ENCODE measurements at regions not wholly inside any gene's neighbourhood (a gene's known extent, or its start where the extent isn't known, plus 50 kb on each side); places are given as distances from the start of the nearest gene placed in this dataset.

- peaks cover 45% of the 10 kb centered on the region for H3K27me3 ChIP-seq (ENCODE audit: low read length)
- H4K20me1 ChIP-seq (ENCODE audit: low read length) = no peaks in the 10 kb centered on the region
- no peak for TF ChIP-seq EZH2phosphoT487 (IDR thresholded peaks at IDR 0.05; ENCODE audit: borderline replicate concordance, low read length)
- no peak for TF ChIP-seq CTCF (conservative IDR thresholded peaks at IDR 0.05; ENCODE audit: low read depth, low read length)
- no peak for TF ChIP-seq EZH2 (IDR thresholded peaks at IDR 0.05; ENCODE audit: low read length, unreplicated experiment)
- H3K4me1 ChIP-seq (ENCODE audit: insufficient read depth, low read length) = no peaks in the 10 kb centered on the region
- H3K9ac ChIP-seq (ENCODE audit: low read length) = no peak overlapping the region
- intact Hi-C loops (cut with micrococcal nuclease) = no loop called here
- peaks cover 5% of the 10 kb centered on the region; the same call in 1 of the 2 replicates for H3K9me3 ChIP-seq (ENCODE audit: low read length)
- no peaks in the 10 kb centered on the region for H3K9me2 ChIP-seq (replicated peaks; ENCODE audit: low read length)
- no peak overlapping the region for H2AFZ ChIP-seq (ENCODE audit: low read length)
- CTCF ChIA-PET = no interaction called here
- H3K4me2 ChIP-seq (ENCODE audit: low read length) = no peak overlapping the region
- H3K27ac ChIP-seq (ENCODE audit: low read length) = no peak overlapping the region
- H3K36me3 ChIP-seq (ENCODE audit: low read depth, low read length) = no peaks in the 10 kb centered on the region
- DNase-seq = no peak
- H3F3A ChIP-seq (ENCODE audit: low read length, unreplicated experiment) = no peaks in the 10 kb centered on the region
- H3K79me2 ChIP-seq (ENCODE audit: low read length) = no peaks in the 10 kb centered on the region
- H3K4me3 ChIP-seq (ENCODE audit: low read length) = no peak overlapping the region
- no peak for ATAC-seq
- BruUV-seq (replicated peaks) = no TSS peak
- POLR2A ChIA-PET (ENCODE audit: unreplicated experiment) = no interaction called here
Measured at GRCh38 chr14:45867046-45867894, 614.3 kb upstream of the MIS18BP1 start.

GRCh38 chr14:45838597-45838996 lies 585.6 kb upstream of the MIS18BP1 start:
- Histone ChIP-seq H3K4me3 (ENCODE audit: low read length) (no peak overlapping the region), H3K4me2 (ENCODE audit: low read length) (no peak overlapping the region), H3K36me3 (ENCODE audit: low read depth, low read length) (no peaks in the 10 kb centered on the region), H3K9ac (ENCODE audit: low read length) (no peak overlapping the region), H3F3A (ENCODE audit: low read length, unreplicated experiment) (no peaks in the 10 kb centered on the region), H3K27ac (ENCODE audit: low read length) (no peak overlapping the region), H3K9me2 (replicated peaks; ENCODE audit: low read length) (no peaks in the 10 kb centered on the region), H3K4me1 (ENCODE audit: insufficient read depth, low read length) (no peaks in the 10 kb centered on the region), H2AFZ (ENCODE audit: low read length) (no peak overlapping the region), H3K9me3 (ENCODE audit: low read length) (no peaks in the 10 kb centered on the region), H3K27me3 (ENCODE audit: low read length) (peaks cover 55% of the 10 kb centered on the region), H4K20me1 (ENCODE audit: low read length) (no peaks in the 10 kb centered on the region), H3K79me2 (ENCODE audit: low read length) (no peaks in the 10 kb centered on the region)
- ATAC-seq (no peak), DNase-seq (peak; percentile 57)
- no TSS peak for BruUV-seq (replicated peaks)
- intact Hi-C loops (cut with micrococcal nuclease) = loop anchor here (1.0 to 5.0 kb wide), 3 partner anchors 102 to 226 kb away; no protein-coding TSS in a partner anchor
- TF ChIP-seq EZH2phosphoT487 (IDR thresholded peaks at IDR 0.05; ENCODE audit: borderline replicate concordance, low read length) (no peak), CTCF (conservative IDR thresholded peaks at IDR 0.05; ENCODE audit: low read depth, low read length) (peak; percentile 64), EZH2 (IDR thresholded peaks at IDR 0.05; ENCODE audit: low read length, unreplicated experiment) (no peak)
- POLR2A ChIA-PET (ENCODE audit: unreplicated experiment) = no interaction called here
- CTCF ChIA-PET = interaction anchor here (0.6 kb wide), 1 partner anchor 228 kb away, joined by 3 read pairs; no protein-coding TSS in a partner anchor

- H3F3A ChIP-seq (ENCODE audit: low read length, unreplicated experiment) = no peaks in the 10 kb centered on the region
- H3K4me1 ChIP-seq (ENCODE audit: insufficient read depth, low read length) = no peaks in the 10 kb centered on the region
- no peaks in the 10 kb centered on the region for H4K20me1 ChIP-seq (ENCODE audit: low read length)
- peak; percentile 13 for DNase-seq
- H3K36me3 ChIP-seq (ENCODE audit: low read depth, low read length) = no peaks in the 10 kb centered on the region
- H3K27me3 ChIP-seq (ENCODE audit: low read length) = peaks cover 93% of the 10 kb centered on the region
- ChIA-PET CTCF (no interaction called here), POLR2A (ENCODE audit: unreplicated experiment) (no interaction called here)
- no peak overlapping the region for H3K4me2 ChIP-seq (ENCODE audit: low read length)
- no peaks in the 10 kb centered on the region for H3K9me2 ChIP-seq (replicated peaks; ENCODE audit: low read length)
- H3K9me3 ChIP-seq (ENCODE audit: low read length) = no peaks in the 10 kb centered on the region
- H3K27ac ChIP-seq (ENCODE audit: low read length) = no peak overlapping the region
- ATAC-seq = peak; percentile 52
- intact Hi-C loops (cut with micrococcal nuclease) = loop anchor here (1.0 to 2.0 kb wide), 2 partner anchors 140 to 209 kb away; no protein-coding TSS in a partner anchor
- no peak overlapping the region for H2AFZ ChIP-seq (ENCODE audit: low read length)
- H3K4me3 ChIP-seq (ENCODE audit: low read length) = no peak overlapping the region
- no peak overlapping the region for H3K9ac ChIP-seq (ENCODE audit: low read length)
- BruUV-seq (replicated peaks) = no TSS peak
- TF ChIP-seq EZH2phosphoT487 (IDR thresholded peaks at IDR 0.05; ENCODE audit: borderline replicate concordance, low read length) = no peak
- TF ChIP-seq EZH2 (IDR thresholded peaks at IDR 0.05; ENCODE audit: low read length, unreplicated experiment) = no peak
- peak; percentile 42 for TF ChIP-seq CTCF (conservative IDR thresholded peaks at IDR 0.05; ENCODE audit: low read depth, low read length)
- H3K79me2 ChIP-seq (ENCODE audit: low read length) = no peaks in the 10 kb centered on the region
Measured at GRCh38 chr14:45819107-45819506, 566.1 kb upstream of the MIS18BP1 start.
